ENCODE measurements at regions not wholly inside any gene's neighbourhood (a gene's known extent, or its start where the extent isn't known, plus 50 kb on each side); places are given as distances from the start of the nearest gene placed in this dataset.

DNA sequence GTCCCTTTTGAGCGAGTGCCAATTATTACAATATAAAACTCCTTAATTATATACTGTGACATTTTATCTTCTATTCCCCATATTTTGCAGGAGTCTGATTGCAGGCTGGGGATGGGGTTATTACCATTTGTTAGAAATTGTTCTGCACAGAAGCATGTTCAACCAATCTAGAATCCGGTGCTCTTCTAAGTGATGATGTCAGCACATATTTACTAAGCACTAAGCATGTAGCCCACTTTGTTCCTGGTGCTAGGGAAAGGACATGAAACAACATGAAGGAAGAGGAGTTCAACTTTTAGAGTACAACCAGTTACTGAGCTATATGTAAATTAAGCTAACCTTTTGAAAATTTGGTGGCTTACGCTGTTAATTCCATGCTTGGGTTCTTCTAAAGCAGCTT is 52.8 kb upstream of the IL1RAPL2 start:
- no peak for DNase-seq (ENCODE audit: extremely low spot score)
- CTCF ChIA-PET: no interaction called here
- POLR2A ChIA-PET: no interaction called here
- TF ChIP-seq SP1 (IDR thresholded peaks at IDR 0.05) (no peak), BHLHE40 (IDR thresholded peaks at IDR 0.05; ENCODE audit: borderline replicate concordance) (no peak), CTBP1 (IDR thresholded peaks at IDR 0.05; ENCODE audit: borderline replicate concordance) (no peak), LEF1 (IDR thresholded peaks at IDR 0.05; ENCODE audit: borderline replicate concordance) (no peak), HDGF (IDR thresholded peaks at IDR 0.05; ENCODE audit: borderline replicate concordance) (no peak), FOXM1 (IDR thresholded peaks at IDR 0.05; ENCODE audit: borderline replicate concordance) (no peak), SUZ12 (IDR thresholded peaks at IDR 0.05) (no peak)

DNA sequence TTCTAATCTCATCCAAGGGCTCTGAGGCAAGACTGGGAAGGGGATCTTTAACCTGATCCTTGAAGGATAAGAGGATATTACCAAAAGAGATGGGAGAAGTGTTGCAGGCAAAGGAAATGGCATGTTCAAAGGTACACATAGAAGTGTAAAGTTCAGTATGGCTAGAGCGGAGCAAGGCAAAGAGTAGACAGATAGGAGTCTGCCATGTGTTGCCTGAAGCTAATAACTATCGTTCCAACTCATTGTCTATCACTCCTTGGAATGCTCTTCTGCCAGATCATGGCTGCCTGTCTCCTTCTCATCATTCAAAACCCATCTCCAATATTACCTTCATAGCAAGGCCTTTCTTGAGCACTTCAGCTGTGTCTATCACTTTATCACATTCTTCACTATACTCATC is 55.2 kb upstream of the IL1RAPL2 start:
- ChIA-PET POLR2A (no interaction called here), CTCF (no interaction called here)
- TF ChIP-seq SUZ12 (IDR thresholded peaks at IDR 0.05): no peak
- TF ChIP-seq CTBP1 (IDR thresholded peaks at IDR 0.05; ENCODE audit: borderline replicate concordance): no peak
- TF ChIP-seq, protein P1, sequence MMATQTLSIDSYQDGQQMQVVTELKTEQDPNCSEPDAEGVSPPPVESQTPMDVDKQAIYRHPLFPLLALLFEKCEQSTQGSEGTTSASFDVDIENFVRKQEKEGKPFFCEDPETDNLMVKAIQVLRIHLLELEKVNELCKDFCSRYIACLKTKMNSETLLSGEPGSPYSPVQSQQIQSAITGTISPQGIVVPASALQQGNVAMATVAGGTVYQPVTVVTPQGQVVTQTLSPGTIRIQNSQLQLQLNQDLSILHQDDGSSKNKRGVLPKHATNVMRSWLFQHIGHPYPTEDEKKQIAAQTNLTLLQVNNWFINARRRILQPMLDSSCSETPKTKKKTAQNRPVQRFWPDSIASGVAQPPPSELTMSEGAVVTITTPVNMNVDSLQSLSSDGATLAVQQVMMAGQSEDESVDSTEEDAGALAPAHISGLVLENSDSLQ (IDR thresholded peaks at IDR 0.05): no peak
- TF ChIP-seq TARDBP (IDR thresholded peaks at IDR 0.05): no peak
- no peak for TF ChIP-seq NFRKB (IDR thresholded peaks at IDR 0.05)
- no peak for TF ChIP-seq FOXK2 (IDR thresholded peaks at IDR 0.05)
- TF ChIP-seq SP1 (IDR thresholded peaks at IDR 0.05): no peak

DNA sequence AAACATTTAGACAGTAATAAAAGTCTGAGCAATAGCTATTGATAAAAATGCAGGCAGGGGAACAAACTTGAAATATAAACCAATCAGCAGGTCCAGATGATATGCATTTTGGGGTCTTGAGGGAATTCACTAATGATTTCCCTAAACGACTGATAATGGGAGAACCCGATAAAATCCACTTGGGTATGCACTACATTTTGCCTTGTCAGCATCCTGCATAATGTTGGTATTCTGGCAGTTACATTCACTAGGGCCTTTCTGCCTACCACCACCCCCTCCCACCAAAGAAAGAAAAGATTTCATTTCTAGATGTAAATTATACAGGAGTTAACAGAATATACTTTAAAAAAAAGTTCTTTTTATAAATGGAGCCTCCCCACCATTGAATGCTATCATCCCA is 63.5 kb upstream of the IL1RAPL2 start:
- ChIA-PET POLR2A (no interaction called here), CTCF (no interaction called here)
- TF ChIP-seq, protein P1 (IDR thresholded peaks at IDR 0.05): no peak
- TF ChIP-seq FOXM1 (IDR thresholded peaks at IDR 0.05; ENCODE audit: borderline replicate concordance): no peak
- DNase-seq (ENCODE audit: extremely low spot score): no peak

More for the DNA sequence above, 55.2 kb upstream of the IL1RAPL2 start:
- DNase-seq (ENCODE audit: extremely low spot score): no peak

DNA sequence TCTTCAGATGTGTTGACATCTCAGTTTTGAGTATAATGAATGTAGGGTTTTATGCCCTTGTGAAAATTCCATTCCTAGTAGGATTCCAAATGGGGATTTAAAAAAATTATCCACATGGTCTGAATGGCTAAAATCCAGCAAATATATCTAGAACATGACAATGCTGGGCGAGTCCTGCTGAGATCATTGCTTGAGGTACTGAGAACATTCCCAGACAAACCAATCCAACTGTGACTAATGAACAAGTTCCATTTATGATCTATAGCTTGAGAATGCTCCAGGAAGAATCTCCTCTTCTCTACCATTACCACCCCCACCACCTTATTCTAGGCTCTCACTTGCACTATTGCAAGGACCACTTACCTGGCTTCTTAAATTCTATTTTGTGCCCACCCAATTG is 77.2 kb upstream of the IL1RAPL2 start:
- no peak for DNase-seq (ENCODE audit: extremely low spot score)
- TF ChIP-seq FOXK2 (IDR thresholded peaks at IDR 0.05) (no peak), FOXA1 (IDR thresholded peaks at IDR 0.05) (no peak), CTBP1 (IDR thresholded peaks at IDR 0.05; ENCODE audit: borderline replicate concordance) (no peak), SP1 (IDR thresholded peaks at IDR 0.05) (no peak), NFRKB (IDR thresholded peaks at IDR 0.05) (no peak), SUZ12 (IDR thresholded peaks at IDR 0.05) (no peak), LEF1 (IDR thresholded peaks at IDR 0.05; ENCODE audit: borderline replicate concordance) (no peak), TARDBP (IDR thresholded peaks at IDR 0.05) (no peak), L3MBTL2 (conservative IDR thresholded peaks at IDR 0.05) (no peak), HDGF (IDR thresholded peaks at IDR 0.05; ENCODE audit: borderline replicate concordance) (no peak), ELF4 (IDR thresholded peaks at IDR 0.05) (no peak), BHLHE40 (IDR thresholded peaks at IDR 0.05; ENCODE audit: borderline replicate concordance) (no peak), ZNF384 (IDR thresholded peaks at IDR 0.05) (no peak), ARNT (IDR thresholded peaks at IDR 0.05) (no peak)
- TF ChIP-seq, protein P1 (IDR thresholded peaks at IDR 0.05): no peak
- ChIA-PET CTCF (no interaction called here), POLR2A (no interaction called here)

DNA sequence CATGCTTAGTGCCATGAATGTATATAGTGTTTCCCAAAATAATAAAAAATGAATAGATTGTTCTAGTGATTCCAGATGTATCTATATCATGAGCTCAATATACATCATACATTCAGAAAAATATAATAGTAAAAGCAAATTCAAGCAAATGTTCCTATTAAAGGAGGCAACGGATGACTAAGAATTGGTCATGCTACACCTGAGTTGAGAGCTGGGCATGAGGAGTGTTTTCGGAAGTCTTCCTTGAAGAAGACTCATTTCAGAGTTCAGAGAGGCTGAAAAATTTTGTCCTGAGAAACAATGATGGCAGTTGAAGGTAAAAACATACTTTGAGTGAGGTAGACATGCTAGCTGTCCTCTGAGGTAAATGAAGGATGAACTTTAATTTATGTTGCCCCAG is 79.3 kb upstream of the IL1RAPL2 start:
- POLR2A ChIA-PET: no interaction called here
- no peak for DNase-seq (ENCODE audit: extremely low spot score)
- TF ChIP-seq FOXK2 (IDR thresholded peaks at IDR 0.05) (no peak), ARNT (IDR thresholded peaks at IDR 0.05) (no peak), L3MBTL2 (conservative IDR thresholded peaks at IDR 0.05) (no peak), ZNF384 (IDR thresholded peaks at IDR 0.05) (no peak), BHLHE40 (IDR thresholded peaks at IDR 0.05; ENCODE audit: borderline replicate concordance) (no peak), TARDBP (IDR thresholded peaks at IDR 0.05) (no peak), SUZ12 (IDR thresholded peaks at IDR 0.05) (no peak), NFRKB (IDR thresholded peaks at IDR 0.05) (no peak), FOXA1 (IDR thresholded peaks at IDR 0.05) (no peak), FOXM1 (IDR thresholded peaks at IDR 0.05; ENCODE audit: borderline replicate concordance) (no peak), ELF4 (IDR thresholded peaks at IDR 0.05) (no peak), SP1 (IDR thresholded peaks at IDR 0.05) (no peak), HDGF (IDR thresholded peaks at IDR 0.05; ENCODE audit: borderline replicate concordance) (no peak), LEF1 (IDR thresholded peaks at IDR 0.05; ENCODE audit: borderline replicate concordance) (no peak), CTBP1 (IDR thresholded peaks at IDR 0.05; ENCODE audit: borderline replicate concordance) (no peak)
- TF ChIP-seq, protein P1 (IDR thresholded peaks at IDR 0.05): no peak
- CTCF ChIA-PET: no interaction called here

DNA sequence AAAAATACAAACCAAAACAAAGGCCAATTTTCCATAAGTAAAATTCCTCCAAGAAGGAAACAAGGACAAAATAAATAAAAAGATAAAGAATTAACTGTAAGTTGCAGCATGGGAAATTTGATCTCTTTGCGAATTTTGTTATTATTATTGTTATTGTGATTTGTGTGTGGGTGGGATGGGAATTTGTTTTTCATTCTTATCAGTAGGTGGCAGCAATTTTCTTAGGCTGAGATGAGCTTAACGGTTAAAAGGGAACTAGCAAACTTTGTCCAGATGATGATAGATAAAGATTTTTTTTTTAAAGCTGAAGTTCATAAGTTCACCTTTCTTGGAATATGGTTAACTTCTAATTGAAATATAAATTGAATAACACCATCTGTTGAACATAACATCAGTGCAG is 83.2 kb upstream of the IL1RAPL2 start:
- CTCF ChIA-PET: interaction anchor here (0.6 to 0.9 kb wide), 2 partner anchors 12 to 811 kb away, joined by 3 read pairs; no protein-coding TSS in a partner anchor
- DNase-seq (ENCODE audit: extremely low spot score): no peak
- TF ChIP-seq CTBP1 (IDR thresholded peaks at IDR 0.05; ENCODE audit: borderline replicate concordance): no peak
- no peak for TF ChIP-seq ZNF384 (IDR thresholded peaks at IDR 0.05)
- TF ChIP-seq FOXA1 (IDR thresholded peaks at IDR 0.05): no peak
- TF ChIP-seq HDGF (IDR thresholded peaks at IDR 0.05; ENCODE audit: borderline replicate concordance): no peak
- TF ChIP-seq FOXK2 (IDR thresholded peaks at IDR 0.05): no peak
- TF ChIP-seq SP1 (IDR thresholded peaks at IDR 0.05): no peak
- no peak for TF ChIP-seq FOXM1 (IDR thresholded peaks at IDR 0.05; ENCODE audit: borderline replicate concordance)
- TF ChIP-seq ARNT (IDR thresholded peaks at IDR 0.05): no peak
- no peak for TF ChIP-seq BHLHE40 (IDR thresholded peaks at IDR 0.05; ENCODE audit: borderline replicate concordance)
- no peak for TF ChIP-seq LEF1 (IDR thresholded peaks at IDR 0.05; ENCODE audit: borderline replicate concordance)
- no peak for TF ChIP-seq L3MBTL2 (conservative IDR thresholded peaks at IDR 0.05)
- no peak for TF ChIP-seq ELF4 (IDR thresholded peaks at IDR 0.05)
- TF ChIP-seq TARDBP (IDR thresholded peaks at IDR 0.05): no peak
- POLR2A ChIA-PET: no interaction called here

Measured in HEK293T (cell line).